ENCODE measurements at regions not wholly inside any gene's neighbourhood (a gene's known extent, or its start where the extent isn't known, plus 50 kb on each side); places are given as distances from the start of the nearest gene placed in this dataset.
A peak's percentile ranks its signal among the peaks of the same experiment; 100 is the strongest.

- DNase-seq (ENCODE audit: low read depth in 2 of 2), result no peak
Measured at GRCh38 chr6:164230259-164230658, 815.7 kb downstream of the QKI start.

GRCh38 chr6:164229716-164230115 lies 815.2 kb downstream of the QKI start:
- DNase-seq (ENCODE audit: low read depth in 2 of 2), result no peak

GRCh38 chr6:164227952-164228522 lies 813.5 kb downstream of the QKI start:
- no peak for DNase-seq (ENCODE audit: low read depth in 2 of 2)

- DNase-seq (ENCODE audit: low read depth in 2 of 2), result no peak
Measured at GRCh38 chr6:164216839-164217238, 802.3 kb downstream of the QKI start.

- no peak for DNase-seq (ENCODE audit: low read depth in 2 of 2)
Measured at GRCh38 chr6:164216368-164216767, 801.9 kb downstream of the QKI start.

GRCh38 chr6:164214066-164214465 lies 799.5 kb downstream of the QKI start:
- no peak for DNase-seq (ENCODE audit: low read depth in 2 of 2)

GRCh38 chr6:164211254-164211653 lies 796.7 kb downstream of the QKI start:
- no peak for DNase-seq (ENCODE audit: low read depth in 2 of 2)

- DNase-seq (ENCODE audit: low read depth in 2 of 2), result no peak
Measured at GRCh38 chr6:164210783-164211182, 796.3 kb downstream of the QKI start.

GRCh38 chr6:164210323-164210722 lies 795.8 kb downstream of the QKI start:
- DNase-seq (ENCODE audit: low read depth in 2 of 2), result no peak

GRCh38 chr6:164208371-164208770 lies 793.9 kb downstream of the QKI start:
- no peak for DNase-seq (ENCODE audit: low read depth in 2 of 2)

GRCh38 chr6:164206807-164207423 lies 792.4 kb downstream of the QKI start:
- no peak for DNase-seq (ENCODE audit: low read depth in 2 of 2)

GRCh38 chr6:164200071-164200470 lies 785.6 kb downstream of the QKI start:
- DNase-seq (ENCODE audit: low read depth in 2 of 2), result no peak

- no peak for DNase-seq (ENCODE audit: low read depth in 2 of 2)
Measured at GRCh38 chr6:164195942-164196281, 781.4 kb downstream of the QKI start.

- DNase-seq (ENCODE audit: low read depth in 2 of 2), result peak in 1 of 2 experiments; percentile 9
Measured at GRCh38 chr6:164195278-164195941, 780.9 kb downstream of the QKI start.

GRCh38 chr6:164188861-164189260 lies 774.3 kb downstream of the QKI start:
- DNase-seq (ENCODE audit: low read depth in 2 of 2), result no peak

GRCh38 chr6:164185471-164185871 lies 771.0 kb downstream of the QKI start:
- no peak for DNase-seq (ENCODE audit: low read depth in 2 of 2)

- no peak for DNase-seq (ENCODE audit: low read depth in 2 of 2)
Measured at GRCh38 chr6:164184410-164184809, 769.9 kb downstream of the QKI start.

GRCh38 chr6:164183556-164184123 lies 769.1 kb downstream of the QKI start:
- DNase-seq (ENCODE audit: low read depth in 2 of 2), result no peak

GRCh38 chr6:164178679-164179332 lies 764.3 kb downstream of the QKI start:
- no peak for DNase-seq (ENCODE audit: low read depth in 2 of 2)

- no peak for DNase-seq (ENCODE audit: low read depth in 2 of 2)
Measured at GRCh38 chr6:164169355-164169754, 754.8 kb downstream of the QKI start.

- no peak for DNase-seq (ENCODE audit: low read depth in 2 of 2)
Measured at GRCh38 chr6:164168595-164168994, 754.1 kb downstream of the QKI start.

- no peak for DNase-seq (ENCODE audit: low read depth in 2 of 2)
Measured at GRCh38 chr6:164167873-164168405, 753.4 kb downstream of the QKI start.
